ENCODE measurements at regions not wholly inside any gene's neighbourhood (a gene's known extent, or its start where the extent isn't known, plus 50 kb on each side); places are given as distances from the start of the nearest gene placed in this dataset.

DNA sequence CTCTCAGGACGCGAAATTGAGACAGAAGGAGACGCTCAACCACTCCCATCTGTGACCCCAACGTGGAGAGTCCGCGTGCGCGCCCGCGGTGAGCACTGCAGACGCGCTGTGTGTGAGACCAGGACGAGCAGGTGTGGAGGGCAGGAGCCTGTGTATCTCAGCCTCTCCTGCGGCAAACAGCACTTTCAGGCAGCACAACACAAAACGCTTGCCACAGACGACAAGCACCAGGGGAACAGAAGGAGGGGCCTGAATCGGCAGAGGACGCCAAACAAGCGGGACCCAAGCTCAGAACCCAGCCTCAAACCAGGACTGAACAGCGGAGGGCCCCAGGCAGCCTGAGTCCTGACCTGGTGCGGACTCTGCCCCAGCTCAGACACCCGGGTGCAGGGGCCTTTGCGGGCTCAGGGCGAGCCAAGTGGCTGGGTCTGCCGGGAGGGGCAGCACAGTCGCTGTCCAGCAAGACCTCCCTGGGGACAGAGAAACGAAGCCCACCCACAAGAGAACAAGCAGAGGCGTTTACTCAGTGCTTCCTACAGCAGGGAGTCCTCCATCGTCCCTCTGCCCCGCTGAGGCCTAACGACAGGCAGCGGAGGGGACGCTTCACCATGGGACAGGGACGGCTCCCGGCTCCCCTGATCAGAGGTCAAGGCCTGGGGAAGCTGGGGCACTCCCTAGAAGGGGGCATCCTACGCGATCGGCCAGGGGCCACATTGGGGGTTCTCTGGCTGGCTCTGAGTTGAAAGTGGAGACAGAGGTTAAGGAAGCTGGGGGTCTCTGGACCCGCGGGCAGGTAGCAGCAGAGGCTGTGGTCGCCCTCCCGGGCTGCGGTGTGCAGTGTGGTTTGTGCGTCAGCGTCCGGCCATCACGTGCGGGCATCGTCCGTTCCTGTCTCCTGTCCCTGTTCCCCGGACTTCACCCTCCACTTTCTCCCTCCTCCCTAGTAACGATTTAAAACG, 560.8 kb downstream of the BRD1 start:
- no peak for DNase-seq

- no peak for DNase-seq
Observed at GRCh38 chr22:49264696-49265095, 563.0 kb downstream of the BRD1 start.

GRCh38 chr22:49263101-49263500, 564.6 kb downstream of the BRD1 start:
- DNase-seq, result no peak

GRCh38 chr22:49262167-49262566, 565.5 kb downstream of the BRD1 start:
- no peak for DNase-seq

GRCh38 chr22:49261616-49262015, 566.1 kb downstream of the BRD1 start:
- no peak for DNase-seq

GRCh38 chr22:49260681-49261580, 566.7 kb downstream of the BRD1 start:
- DNase-seq, result no peak

- DNase-seq, result no peak
Observed at GRCh38 chr22:49259839-49260615, 567.6 kb downstream of the BRD1 start.

- no peak for DNase-seq
Observed at GRCh38 chr22:49258107-49259010, 569.3 kb downstream of the BRD1 start.

DNA sequence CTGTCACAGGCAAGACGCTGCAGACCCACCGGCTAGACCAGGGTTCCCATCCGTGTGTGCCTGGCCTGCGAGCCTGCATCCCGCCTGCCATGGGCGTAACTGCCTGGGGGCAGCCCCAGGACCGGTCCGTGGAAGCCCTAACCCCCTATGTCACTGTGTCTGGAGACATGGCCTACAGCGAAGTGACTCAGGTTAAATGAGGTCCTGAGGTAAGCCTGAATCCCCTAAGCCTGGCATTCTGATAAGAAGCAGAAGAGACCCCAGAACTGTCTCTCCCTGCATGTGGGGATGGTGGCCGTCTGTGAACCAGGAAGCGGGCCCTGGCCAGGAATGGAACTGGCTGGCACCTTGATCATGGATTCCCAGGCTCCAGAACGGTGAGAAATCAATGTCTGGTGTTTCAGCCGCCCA, 570.1 kb downstream of the BRD1 start:
- no peak for DNase-seq

DNA sequence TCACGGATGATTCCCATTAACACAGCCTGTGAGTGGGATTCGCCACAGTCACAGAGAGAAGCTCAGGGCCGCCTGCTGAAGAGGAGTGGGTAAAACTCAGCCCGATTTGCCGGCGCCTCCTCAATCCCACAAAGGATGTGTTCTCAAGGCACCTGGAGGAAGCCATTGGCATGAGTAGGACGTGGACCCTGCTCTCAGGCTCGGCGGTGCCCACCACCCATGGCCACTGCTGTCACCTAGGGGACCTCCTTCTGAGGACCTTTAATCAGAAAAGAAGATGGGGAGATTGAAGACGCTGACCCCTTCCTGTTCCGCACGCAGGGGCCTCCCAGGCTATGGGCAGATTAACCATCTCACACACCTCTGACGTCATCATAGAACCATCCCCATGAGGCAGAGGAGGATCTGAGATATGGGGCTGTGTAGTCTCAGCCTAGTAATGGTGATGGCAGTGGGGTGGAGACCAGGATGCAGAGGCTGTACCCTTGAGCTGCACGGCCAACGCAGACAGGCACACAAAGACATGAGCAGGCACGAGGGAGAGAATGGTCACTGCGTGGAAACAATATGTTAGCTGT, 571.8 kb downstream of the BRD1 start:
- no peak for DNase-seq

DNA sequence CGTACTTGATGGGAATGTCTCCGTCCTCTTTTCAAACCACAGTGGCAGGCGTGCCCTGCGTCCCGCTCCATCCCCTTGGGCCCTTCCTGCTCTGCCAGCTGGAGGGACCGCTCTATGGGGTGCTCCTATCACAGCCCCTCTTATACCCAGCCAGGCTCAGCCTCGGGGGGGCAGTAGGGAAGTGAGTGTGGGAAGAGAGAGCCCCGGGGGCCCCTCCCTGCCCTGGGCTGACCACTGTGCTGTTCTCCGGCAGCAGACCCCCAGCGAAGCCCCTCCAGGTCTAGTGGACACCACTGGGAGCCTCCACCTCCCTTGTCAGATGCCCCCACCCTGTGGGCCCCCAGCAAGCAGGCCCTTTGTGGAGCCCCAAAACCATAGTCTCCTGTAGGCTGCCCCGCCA, 572.5 kb downstream of the BRD1 start:
- no peak for DNase-seq

DNA sequence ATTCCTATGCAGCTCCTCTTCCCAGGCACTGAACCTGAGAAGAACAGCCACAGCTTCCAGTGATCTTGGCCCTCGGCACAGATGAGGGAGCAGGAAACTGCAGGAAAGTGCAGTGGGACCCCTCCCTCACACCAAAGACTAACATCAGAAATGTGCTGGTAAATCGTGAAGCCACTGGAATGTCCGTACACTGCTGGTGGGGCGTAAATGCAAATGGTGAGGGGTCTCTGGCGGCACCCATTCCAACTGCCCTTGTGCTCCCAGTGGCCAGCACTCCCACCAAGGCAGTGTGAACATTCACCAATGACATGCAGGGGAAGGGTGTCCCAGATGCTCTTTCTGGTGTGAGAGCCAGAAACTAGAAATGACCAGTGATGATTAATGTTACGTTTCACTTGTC, 574.0 kb downstream of the BRD1 start:
- DNase-seq, result no peak

- no peak for DNase-seq
Observed at GRCh38 chr22:49251371-49251770, 576.3 kb downstream of the BRD1 start.

- DNase-seq, result no peak
Observed at GRCh38 chr22:49247194-49247924, 580.3 kb downstream of the BRD1 start.

DNA sequence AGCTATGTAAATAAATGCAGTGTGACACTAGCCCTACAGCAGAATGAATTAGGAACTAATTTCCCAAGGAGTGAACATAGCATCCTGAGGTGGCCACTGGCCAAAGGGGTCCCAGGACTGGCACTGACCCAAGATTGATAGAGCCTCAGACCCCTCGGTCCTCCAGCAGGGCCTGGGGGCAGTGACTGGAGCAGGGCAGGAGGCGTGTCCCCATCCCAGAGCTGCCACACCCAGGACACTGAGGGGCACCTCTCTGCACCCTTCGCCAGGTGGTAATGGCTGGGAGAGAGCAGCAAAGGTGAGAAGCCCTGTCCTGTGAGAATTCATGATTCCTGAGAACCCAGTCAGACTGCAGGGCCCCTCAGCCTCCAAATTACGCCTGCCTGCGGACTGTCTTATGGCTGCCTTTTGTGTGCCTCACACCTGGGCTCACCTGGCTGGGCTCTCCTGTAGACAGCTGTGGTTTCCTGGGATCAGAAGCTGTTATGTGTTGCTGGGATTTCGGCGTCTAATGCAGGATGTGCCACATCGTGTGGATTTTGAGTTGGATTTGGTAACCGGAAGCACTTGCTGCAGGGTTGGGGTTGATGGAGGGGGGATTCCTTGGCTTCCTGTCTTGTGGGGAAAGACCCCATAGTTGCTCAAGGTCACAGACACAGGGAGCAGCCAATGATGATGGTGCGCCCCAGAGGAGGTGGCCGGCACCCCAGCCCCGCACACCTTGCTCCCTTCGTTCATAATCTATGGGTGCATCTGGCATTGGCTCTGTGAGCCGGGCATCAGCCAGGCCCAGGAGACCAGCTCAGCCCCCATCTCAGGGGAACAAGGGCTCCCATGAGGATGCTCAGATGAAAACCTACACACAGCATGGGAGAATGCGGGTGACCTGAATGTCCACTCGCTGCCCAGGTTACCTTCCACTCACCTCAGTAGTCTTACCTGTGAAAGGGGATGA, 582.9 kb downstream of the BRD1 start:
- no peak for DNase-seq

GRCh38 chr22:49243965-49244364, 583.7 kb downstream of the BRD1 start:
- DNase-seq, result no peak

- no peak for DNase-seq
Observed at GRCh38 chr22:49243335-49243734, 584.3 kb downstream of the BRD1 start.

GRCh38 chr22:49242480-49242879, 585.2 kb downstream of the BRD1 start:
- DNase-seq, result no peak

- no peak for DNase-seq
Observed at GRCh38 chr22:49241174-49241851, 586.4 kb downstream of the BRD1 start.
